GM19455 (cell line): ENCODE measurements at regions not wholly inside any gene's neighbourhood (a gene's known extent, or its start where the extent isn't known, plus 50 kb on each side); places are given as distances from the start of the nearest gene placed in this dataset.

Experiments used
- ATAC-seq: cut with Tn5 transposase; IDR thresholded peaks from one replicate; pipeline ENCODE4 v1.9.1; 2021; ENCODE audit not compliant: unreplicated experiment

GRCh38 chr16:86104537-86105048 lies 205.6 kb downstream of the IRF8 start:
- ATAC-seq = no peak

- ATAC-seq = no peak
These were observed 208.4 kb downstream of the IRF8 start for GRCh38 chr16:86107215-86107825.

- no peak for ATAC-seq
These were observed 209.1 kb downstream of the IRF8 start for GRCh38 chr16:86108062-86108461.

GRCh38 chr16:86110134-86110533 lies 211.2 kb downstream of the IRF8 start:
- ATAC-seq = no peak

- no peak for ATAC-seq
These were observed 211.8 kb downstream of the IRF8 start for GRCh38 chr16:86110726-86111125.

GRCh38 chr16:86112178-86112577 lies 213.2 kb downstream of the IRF8 start:
- ATAC-seq = no peak

- no peak for ATAC-seq
These were observed 218.3 kb downstream of the IRF8 start for GRCh38 chr16:86117235-86117634.

- no peak for ATAC-seq
These were observed 218.8 kb downstream of the IRF8 start for GRCh38 chr16:86117756-86118155.

- ATAC-seq = no peak
These were observed 219.7 kb downstream of the IRF8 start for GRCh38 chr16:86118467-86119307.

GRCh38 chr16:86120201-86121192 lies 221.5 kb downstream of the IRF8 start:
- ATAC-seq = no peak

GRCh38 chr16:86121374-86122010 lies 222.5 kb downstream of the IRF8 start:
- no peak for ATAC-seq

GRCh38 chr16:86122681-86123342 lies 223.8 kb downstream of the IRF8 start:
- ATAC-seq = no peak

GRCh38 chr16:86124321-86124720 lies 225.4 kb downstream of the IRF8 start:
- no peak for ATAC-seq

- no peak for ATAC-seq
These were observed 227.9 kb downstream of the IRF8 start for GRCh38 chr16:86126891-86127290.

GRCh38 chr16:86127366-86127765 lies 228.4 kb downstream of the IRF8 start:
- ATAC-seq = no peak

- no peak for ATAC-seq
These were observed 229.3 kb downstream of the IRF8 start for GRCh38 chr16:86128246-86128645.

- no peak for ATAC-seq
These were observed 230.6 kb downstream of the IRF8 start for GRCh38 chr16:86129541-86129940.

- no peak for ATAC-seq
These were observed 234.4 kb downstream of the IRF8 start for GRCh38 chr16:86133377-86133776.

GRCh38 chr16:86133847-86134375 lies 234.9 kb downstream of the IRF8 start:
- ATAC-seq = no peak
